Muscle of leg (tissue), 3 donors: ENCODE measurements at regions not wholly inside any gene's neighbourhood (a gene's known extent, or its start where the extent isn't known, plus 50 kb on each side); places are given as distances from the start of the nearest gene placed in this dataset.
A peak's percentile ranks its signal among the peaks of the same experiment; 100 is the strongest.

Experiments
- DNase-seq: peaks from one replicate; pipeline ENCODE4 v3.0.0; 2013
- H3K27ac ChIP-seq: one replicate; pipeline ENCODE4 v1.5.1; 2013; ENCODE audit warnings: mild to moderate bottlenecking, low read length, control low read depth
- H3K27me3 ChIP-seq: one replicate; pipeline ENCODE4 v1.6.1; 2013; ENCODE audit warnings: low read length; ENCODE audit not compliant: control insufficient read depth, insufficient read depth
- H3K36me3 ChIP-seq: one replicate; pipeline ENCODE4 v1.6.1; 2013; ENCODE audit warnings: low read length; ENCODE audit not compliant: control insufficient read depth, insufficient read depth
- H3K4me1 ChIP-seq: one replicate; pipeline ENCODE4 v1.6.1; 2013; ENCODE audit warnings: low read length; ENCODE audit not compliant: control insufficient read depth, insufficient read depth
- H3K4me3 ChIP-seq: one replicate; pipeline ENCODE4 v1.5.1; 2013; ENCODE audit warnings: low read length, control low read depth
- H3K9me3 ChIP-seq: replicated peaks from 2 replicates; pipeline ENCODE4 v1.6.1; 2013; ENCODE audit warnings: low read depth, low read length; ENCODE audit not compliant: control insufficient read depth
- WGBS: methylation state at CpG from one replicate; pipeline ENCODE4 v1.1.5; 2013; ENCODE audit warnings: missing lambda C conversion rate; ENCODE audit not compliant: insufficient coverage; 5-methylcytosine and 5-hydroxymethylcytosine counted together

DNA sequence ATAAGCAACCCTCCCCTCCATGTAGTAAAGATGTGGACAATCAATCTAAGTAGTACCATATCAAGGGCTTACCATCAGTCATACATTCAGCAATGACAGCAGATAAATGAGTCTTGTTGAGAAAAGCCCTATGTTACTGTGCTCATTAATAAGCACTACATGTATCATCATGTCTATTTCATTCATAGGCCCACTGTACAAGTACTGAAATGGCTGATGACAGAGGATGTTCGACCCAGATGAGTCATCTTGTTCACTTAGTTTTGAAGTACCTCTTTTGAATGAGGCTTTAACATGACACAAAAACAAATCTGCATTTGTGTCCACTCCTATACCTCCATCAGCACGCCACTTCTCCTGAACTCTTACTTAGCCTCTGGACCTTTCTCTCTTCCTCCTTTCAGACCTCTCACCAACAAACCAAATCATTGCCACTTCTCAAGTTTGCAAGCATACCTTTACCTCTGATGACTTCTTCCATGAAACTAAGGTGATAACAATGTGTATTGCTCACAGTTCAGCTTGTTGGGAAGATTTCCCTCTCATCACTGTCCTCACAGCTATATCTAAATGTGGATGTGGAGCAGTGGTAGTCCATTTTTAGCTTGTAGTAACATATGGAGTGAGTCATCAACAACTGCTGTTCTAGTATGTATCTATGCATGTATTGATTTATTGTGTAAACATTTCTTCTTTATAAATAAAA, 921.0 kb upstream of the SLC39A10 start:
- H3K9me3 ChIP-seq = peaks cover 3% of the 10 kb centered on the region
- no peak overlapping the region for H3K27ac ChIP-seq
- H3K36me3 ChIP-seq = no peaks in the 10 kb centered on the region
- H3K4me1 ChIP-seq = no peaks in the 10 kb centered on the region
- WGBS = 67% methylated on average over 1 of the region's 2 CpGs
- no peaks in the 10 kb centered on the region for H3K27me3 ChIP-seq
- H3K4me3 ChIP-seq = no peak overlapping the region
- no peak for DNase-seq

DNA sequence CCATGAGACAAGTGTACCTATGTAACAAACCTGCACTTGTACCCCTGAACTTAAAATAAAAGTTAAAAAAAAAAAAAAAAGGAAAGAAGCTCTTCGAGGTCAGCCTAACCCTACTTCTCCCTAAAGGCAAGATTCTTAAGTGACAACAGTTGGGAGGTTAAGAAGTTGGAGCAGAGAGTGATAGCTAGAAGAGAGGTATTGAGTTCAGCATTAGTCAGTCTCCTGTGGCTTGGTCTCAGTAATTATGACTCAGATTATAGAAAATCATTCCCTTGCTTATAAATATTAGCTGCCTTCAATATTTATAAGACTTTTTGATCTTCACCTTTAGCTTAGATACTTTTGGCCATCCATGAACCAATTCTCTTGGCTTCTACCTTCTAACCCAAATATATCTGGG, 926.8 kb upstream of the SLC39A10 start:
- Histone ChIP-seq H3K27ac (no peak overlapping the region), H3K4me1 (no peaks in the 10 kb centered on the region), H3K27me3 (no peaks in the 10 kb centered on the region), H3K36me3 (no peaks in the 10 kb centered on the region), H3K9me3 (no peaks in the 10 kb centered on the region), H3K4me3 (no peak overlapping the region)
- no peak for DNase-seq
- no CpG with 5 or more reads among the region's 1 CpG for WGBS

DNA sequence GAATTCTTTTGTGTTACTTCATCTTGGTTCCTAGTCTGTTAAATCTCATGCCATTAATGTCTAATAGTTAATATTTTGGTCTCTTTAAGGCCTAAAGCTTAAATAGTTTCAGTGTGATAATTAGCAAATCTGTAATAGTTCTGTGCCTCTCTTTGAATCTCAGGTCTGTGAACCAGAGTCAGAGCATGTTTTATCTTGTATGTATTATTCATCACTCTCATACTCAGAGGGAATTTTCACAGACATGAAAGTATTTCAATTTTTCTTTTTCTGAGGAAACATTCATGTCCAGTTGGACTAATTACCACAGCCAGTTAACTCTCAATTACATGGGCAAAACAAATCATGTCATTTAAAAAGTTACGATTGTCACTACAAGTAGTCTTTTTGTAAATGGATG, 931.9 kb upstream of the SLC39A10 start:
- whole genome bisulfite sequencing = no CpG with 5 or more reads among the region's 1 CpG

DNA sequence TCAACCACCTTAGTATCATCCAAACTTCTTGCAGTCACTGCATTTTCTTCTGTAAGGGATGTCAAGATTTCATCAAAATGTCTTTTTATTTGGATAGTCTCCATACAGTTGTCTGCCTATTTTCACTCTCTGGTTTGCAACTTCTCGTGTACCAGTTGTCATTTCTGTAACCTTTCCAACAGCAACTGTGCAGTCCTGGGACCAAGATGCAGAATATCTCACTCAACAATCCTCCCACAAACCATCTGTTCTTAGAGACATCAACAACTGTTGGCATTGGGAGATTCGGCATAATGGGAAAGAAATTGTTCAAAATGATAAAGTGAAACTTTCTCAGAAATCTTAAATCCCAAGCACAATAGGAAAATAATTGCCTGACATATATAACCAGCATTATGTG, 933.6 kb upstream of the SLC39A10 start:
- Histone ChIP-seq H3K9me3 (no peaks in the 10 kb centered on the region), H3K4me1 (no peaks in the 10 kb centered on the region), H3K27ac (no peak overlapping the region), H3K4me3 (no peak overlapping the region), H3K36me3 (no peaks in the 10 kb centered on the region), H3K27me3 (no peaks in the 10 kb centered on the region)
- peak; percentile 78 for DNase-seq
- WGBS = no CpG with 5 or more reads among the region's 2 CpGs

More for the DNA sequence above, 931.9 kb upstream of the SLC39A10 start:
- no peaks in the 10 kb centered on the region for H3K27me3 ChIP-seq
- no peak overlapping the region for H3K27ac ChIP-seq
- no peaks in the 10 kb centered on the region for H3K9me3 ChIP-seq
- H3K36me3 ChIP-seq = no peaks in the 10 kb centered on the region
- H3K4me1 ChIP-seq = no peaks in the 10 kb centered on the region
- H3K4me3 ChIP-seq = no peak overlapping the region
- DNase-seq = no peak

DNA sequence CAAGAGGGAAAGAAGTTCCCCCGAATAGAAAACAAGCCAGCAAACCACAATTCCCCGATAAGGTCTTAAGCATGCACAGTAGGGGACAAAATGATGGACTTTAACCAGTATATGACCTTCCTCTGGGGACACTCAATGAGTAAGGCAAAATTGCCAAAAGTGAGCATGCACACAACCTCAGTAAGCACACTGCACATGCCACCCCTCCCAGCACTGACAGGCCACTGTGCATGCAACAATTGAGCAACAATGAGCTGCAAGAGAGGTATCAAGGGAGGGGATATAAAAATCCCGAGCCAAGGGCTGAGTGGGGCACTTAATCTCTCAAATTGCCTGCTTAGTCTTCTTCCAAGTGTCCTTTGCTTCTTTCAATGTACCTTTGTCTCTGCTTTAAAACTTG, 935.8 kb upstream of the SLC39A10 start:
- Histone ChIP-seq H3K9me3 (no peaks in the 10 kb centered on the region), H3K4me3 (no peak overlapping the region), H3K36me3 (no peaks in the 10 kb centered on the region), H3K27ac (no peak overlapping the region), H3K27me3 (no peaks in the 10 kb centered on the region), H3K4me1 (no peaks in the 10 kb centered on the region)
- 88% methylated on average over 2 of the region's 3 CpGs for WGBS
- DNase-seq = no peak

DNA sequence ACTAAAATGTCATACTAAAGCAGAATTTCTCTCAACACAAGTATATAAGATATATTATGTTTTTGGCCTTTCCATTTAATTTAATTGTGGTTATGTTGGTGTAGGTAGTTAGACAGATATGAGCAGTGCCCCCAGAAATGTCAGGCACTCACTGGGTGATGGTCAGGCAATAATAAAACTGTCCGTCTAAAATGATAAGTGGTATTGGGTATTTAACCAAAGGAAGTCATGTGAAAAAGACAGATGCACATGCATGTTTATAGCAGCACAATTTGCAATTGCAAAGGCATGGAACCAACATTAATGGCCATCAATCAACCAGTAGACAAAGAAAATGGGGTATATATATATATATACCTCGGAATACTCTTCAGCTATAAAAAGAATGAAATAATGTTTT, 936.6 kb upstream of the SLC39A10 start:
- Histone ChIP-seq H3K36me3 (no peaks in the 10 kb centered on the region), H3K27ac (no peak overlapping the region), H3K9me3 (no peaks in the 10 kb centered on the region), H3K4me3 (no peak overlapping the region), H3K4me1 (no peaks in the 10 kb centered on the region), H3K27me3 (no peaks in the 10 kb centered on the region)
- DNase-seq = no peak
- WGBS = no CpG with 5 or more reads among the region's 2 CpGs

DNA sequence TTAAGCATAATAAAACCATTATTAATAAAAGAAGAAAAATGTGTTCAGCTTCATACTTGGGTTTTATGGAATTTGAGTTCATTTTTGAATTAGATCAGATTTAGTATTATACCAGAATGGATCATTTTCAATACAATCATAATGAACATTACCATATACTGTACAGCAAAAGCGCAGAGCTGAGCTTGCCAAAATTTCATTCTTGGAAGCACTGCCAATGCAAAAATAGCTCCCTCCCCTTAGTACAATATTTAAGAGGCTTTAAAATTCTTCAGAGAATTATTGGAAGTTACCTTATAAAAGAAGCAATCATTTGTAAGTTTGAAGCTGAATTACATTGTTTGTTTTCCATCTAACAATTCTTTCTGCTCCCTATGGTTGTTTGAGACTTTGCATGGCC, 938.1 kb upstream of the SLC39A10 start:
- Histone ChIP-seq H3K9me3 (no peaks in the 10 kb centered on the region), H3K4me3 (no peak overlapping the region), H3K36me3 (no peaks in the 10 kb centered on the region), H3K27ac (no peak overlapping the region), H3K4me1 (no peaks in the 10 kb centered on the region), H3K27me3 (no peaks in the 10 kb centered on the region)
- peak; percentile 82 for DNase-seq
- no CpG with 5 or more reads among the region's 1 CpG for WGBS

DNA sequence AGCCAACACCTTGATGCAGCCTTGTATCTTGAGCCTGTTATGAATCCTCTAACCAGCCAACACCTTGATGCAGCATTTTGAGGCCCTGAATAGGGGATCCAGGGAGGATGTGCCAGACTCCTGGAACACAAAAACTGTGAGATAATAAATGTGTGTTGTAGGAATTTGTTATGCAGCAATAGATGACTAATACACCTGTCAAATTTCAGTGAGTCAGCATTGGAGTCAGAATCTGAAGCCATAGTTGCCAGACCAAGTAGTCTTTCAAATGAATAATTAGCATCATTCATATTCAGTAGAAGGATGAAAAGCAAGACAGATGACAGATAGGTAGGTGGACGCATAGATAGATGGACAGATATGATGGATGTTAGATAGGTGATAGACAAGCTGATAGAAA, 942.5 kb upstream of the SLC39A10 start:
- no peaks in the 10 kb centered on the region for H3K9me3 ChIP-seq
- no peak overlapping the region for H3K4me3 ChIP-seq
- DNase-seq = no peak
- H3K27me3 ChIP-seq = no peaks in the 10 kb centered on the region
- no peak overlapping the region for H3K27ac ChIP-seq
- WGBS = 100% methylated on average over 1 of the region's 1 CpG
- H3K36me3 ChIP-seq = no peaks in the 10 kb centered on the region
- H3K4me1 ChIP-seq = no peaks in the 10 kb centered on the region

DNA sequence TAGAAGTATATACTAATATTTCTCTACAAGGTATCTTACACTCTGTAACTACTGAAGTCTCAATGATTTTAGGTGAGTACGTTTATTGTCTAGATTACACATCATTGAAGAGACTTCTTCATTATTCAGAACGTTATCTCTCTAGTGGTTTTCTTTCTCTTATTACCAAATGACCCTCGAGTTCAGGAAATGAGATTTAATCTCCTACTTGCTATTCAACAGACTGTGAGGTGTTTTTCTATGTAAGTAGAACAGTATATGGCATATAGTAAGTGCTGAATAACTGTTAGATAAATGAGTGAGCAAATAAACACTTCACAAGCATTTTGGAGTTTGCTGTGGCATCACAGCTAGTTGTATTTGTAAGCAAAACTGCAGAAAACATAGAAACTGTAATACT, 947.2 kb upstream of the SLC39A10 start:
- H3K27ac ChIP-seq = no peak overlapping the region
- no CpG with 5 or more reads among the region's 3 CpGs for WGBS
- H3K4me1 ChIP-seq = no peaks in the 10 kb centered on the region
- DNase-seq = no peak
- H3K4me3 ChIP-seq = no peak overlapping the region
- no peaks in the 10 kb centered on the region for H3K27me3 ChIP-seq
- no peaks in the 10 kb centered on the region for H3K36me3 ChIP-seq
- no peaks in the 10 kb centered on the region for H3K9me3 ChIP-seq

DNA sequence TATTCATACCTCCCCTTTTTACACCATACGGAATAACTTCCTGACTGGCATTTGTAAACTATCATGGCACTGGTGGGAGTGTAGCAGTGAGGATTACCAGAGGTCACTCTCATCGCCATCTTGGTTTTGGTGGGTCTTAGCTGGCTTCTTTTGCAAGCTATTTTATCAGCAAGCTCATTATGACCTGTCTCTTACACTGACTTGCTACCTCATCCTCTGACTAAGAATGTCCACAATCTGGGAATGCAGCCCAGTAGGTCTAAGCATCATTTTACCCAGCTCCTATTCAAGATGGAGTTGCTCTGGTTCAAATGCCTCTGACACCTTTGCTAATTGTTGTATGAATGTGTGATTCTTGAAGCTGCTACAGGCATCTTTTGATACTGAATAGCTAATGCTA, 950.8 kb upstream of the SLC39A10 start:
- no peak overlapping the region for H3K4me3 ChIP-seq
- H3K27me3 ChIP-seq = no peaks in the 10 kb centered on the region
- H3K4me1 ChIP-seq = no peaks in the 10 kb centered on the region
- 86% methylated on average over 1 of the region's 2 CpGs for WGBS
- no peaks in the 10 kb centered on the region for H3K36me3 ChIP-seq
- no peak for DNase-seq
- H3K9me3 ChIP-seq = no peaks in the 10 kb centered on the region
- H3K27ac ChIP-seq = no peak overlapping the region

DNA sequence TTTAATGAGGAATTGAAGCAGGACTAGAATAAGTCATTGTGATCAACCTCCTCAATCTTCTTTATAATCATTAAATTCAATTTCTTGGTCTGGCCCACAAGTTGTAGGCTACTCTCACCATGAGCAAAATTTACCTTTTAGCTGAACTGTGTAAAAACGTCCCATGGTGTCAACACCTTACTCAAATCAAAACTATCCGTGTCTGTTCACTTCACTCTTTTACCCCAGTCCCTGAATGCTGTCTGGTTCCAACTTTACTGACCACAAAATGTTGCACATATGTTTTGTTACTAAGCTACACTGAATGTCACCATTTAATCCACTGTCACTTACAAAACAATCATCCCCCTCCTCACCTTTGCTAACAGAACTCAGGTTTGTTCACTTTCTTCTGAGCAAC, 951.6 kb upstream of the SLC39A10 start:
- no peak for DNase-seq
- H3K27me3 ChIP-seq = no peaks in the 10 kb centered on the region
- no peaks in the 10 kb centered on the region for H3K9me3 ChIP-seq
- 42% methylated on average over 2 of the region's 2 CpGs for WGBS
- no peak overlapping the region for H3K27ac ChIP-seq
- no peaks in the 10 kb centered on the region for H3K4me1 ChIP-seq
- no peak overlapping the region for H3K4me3 ChIP-seq
- no peaks in the 10 kb centered on the region for H3K36me3 ChIP-seq
